HFFc6 (cell line): ENCODE measurements at regions not wholly inside any gene's neighbourhood (a gene's known extent, or its start where the extent isn't known, plus 50 kb on each side); places are given as distances from the start of the nearest gene placed in this dataset.
A peak's percentile ranks its signal among the peaks of the same experiment; 100 is the strongest.

Experiments
- DNase-seq: peaks from one replicate; pipeline ENCODE4 v3.0.0-alpha.2; 2018
- H3K27ac Mint-ChIP-seq: 2 replicates; pipeline ENCODE4 v1.8.0; 2020; ENCODE audit warnings: mild to moderate bottlenecking, mixed read lengths
- H3K27me3 Mint-ChIP-seq: 2 replicates; pipeline ENCODE4 v1.8.0; 2021; ENCODE audit warnings: mild to moderate bottlenecking, moderate library complexity, mixed read lengths; ENCODE audit not compliant: insufficient read depth
- H3K36me3 Mint-ChIP-seq: 2 replicates; pipeline ENCODE4 v1.8.0; 2021; ENCODE audit warnings: low read depth, mixed read lengths
- H3K4me1 Mint-ChIP-seq: 2 replicates; pipeline ENCODE4 v1.8.0; 2020; ENCODE audit warnings: low read depth, mixed read lengths
- H3K4me3 Mint-ChIP-seq: 2 replicates; pipeline ENCODE4 v1.8.0; 2020; ENCODE audit warnings: mild to moderate bottlenecking, moderate library complexity, mixed read lengths
- H3K9me3 Mint-ChIP-seq: 2 replicates; pipeline ENCODE4 v1.8.0; 2020; ENCODE audit warnings: mild to moderate bottlenecking, mixed read lengths
- CTCF ChIP-seq: fragments of 200-600 bp; sonication (generic); IDR thresholded peaks from 2 replicates; pipeline ENCODE4 v1.5.0; 2021; ENCODE audit warnings: antibody characterized with exemption, mild to moderate bottlenecking

GRCh38 chr17:73794336-73794735, 150.1 kb upstream of the SDK2 start:
- Mint-ChIP-seq H3K27ac (no peak overlapping the region), H3K4me1 (no peaks in the 10 kb centered on the region), H3K36me3 (no peaks in the 10 kb centered on the region; the same call in 1 of the 2 replicates), H3K4me3 (no peak overlapping the region), H3K9me3 (peaks cover 52% of the 10 kb centered on the region), H3K27me3 (peaks cover 1% of the 10 kb centered on the region; the same call in 1 of the 2 replicates)
- no peak for DNase-seq
- TF ChIP-seq CTCF: no peak

GRCh38 chr17:73795730-73796129, 151.5 kb upstream of the SDK2 start:
- peaks cover 50% of the 10 kb centered on the region for H3K9me3 Mint-ChIP-seq
- TF ChIP-seq CTCF: no peak

GRCh38 chr17:73797594-73798110, 153.4 kb upstream of the SDK2 start:
- H3K36me3 Mint-ChIP-seq: peaks cover 8% of the 10 kb centered on the region; the same call in 1 of the 2 replicates
- H3K9me3 Mint-ChIP-seq: peaks cover 56% of the 10 kb centered on the region
- H3K4me3 Mint-ChIP-seq: no peak overlapping the region
- H3K27ac Mint-ChIP-seq: no peak overlapping the region
- DNase-seq: no peak
- no peak for TF ChIP-seq CTCF
- H3K4me1 Mint-ChIP-seq: no peaks in the 10 kb centered on the region
- peaks cover under 1% of the 10 kb centered on the region for H3K27me3 Mint-ChIP-seq

More at GRCh38 chr17:73795730-73796129, 151.5 kb upstream of the SDK2 start:
- no peak for DNase-seq
- Mint-ChIP-seq H3K4me1 (no peaks in the 10 kb centered on the region), H3K36me3 (no peaks in the 10 kb centered on the region; the same call in 1 of the 2 replicates), H3K27me3 (peaks cover 1% of the 10 kb centered on the region; the same call in 1 of the 2 replicates), H3K4me3 (no peak overlapping the region), H3K27ac (no peak overlapping the region)

- Mint-ChIP-seq H3K27ac (no peak overlapping the region), H3K36me3 (peaks cover 8% of the 10 kb centered on the region; the same call in 1 of the 2 replicates), H3K9me3 (peaks cover 57% of the 10 kb centered on the region), H3K4me3 (no peak overlapping the region), H3K27me3 (no peaks in the 10 kb centered on the region; the same call in none of the 2 replicates), H3K4me1 (no peaks in the 10 kb centered on the region)
- TF ChIP-seq CTCF: no peak
- peak; percentile 26 for DNase-seq
Observed at GRCh38 chr17:73798111-73798748, 154.0 kb upstream of the SDK2 start.

GRCh38 chr17:73799096-73799495, 154.9 kb upstream of the SDK2 start:
- no peak for TF ChIP-seq CTCF
- H3K4me3 Mint-ChIP-seq: no peak overlapping the region
- peaks cover 51% of the 10 kb centered on the region for H3K9me3 Mint-ChIP-seq
- no peaks in the 10 kb centered on the region for H3K4me1 Mint-ChIP-seq
- no peak overlapping the region for H3K27ac Mint-ChIP-seq
- DNase-seq: no peak
- H3K36me3 Mint-ChIP-seq: peaks cover 8% of the 10 kb centered on the region; the same call in 1 of the 2 replicates
- H3K27me3 Mint-ChIP-seq: no peaks in the 10 kb centered on the region; the same call in none of the 2 replicates
